Stomach (tissue), 8 donors: ENCODE measurements at regions not wholly inside any gene's neighbourhood (a gene's known extent, or its start where the extent isn't known, plus 50 kb on each side); places are given as distances from the start of the nearest gene placed in this dataset.

Experiments used
- DNase-seq, 2 donors: peaks; one replicate each; pipeline versions ENCODE4 v3.0.0 to v3.0.0-alpha.2; 2013 to 2019
- H3K27ac ChIP-seq, 5 donors: fragments of 200-600 bp in 4 of 5; sonication (generic) in 4 of 5; one replicate each; pipeline ENCODE4 v1.5.1; 2013 to 2019; ENCODE audit warnings: mild to moderate bottlenecking in 1 of 5, moderate library complexity in 1 of 5
- H3K27me3 ChIP-seq, 3 donors: fragments of 200-600 bp; sonication (generic); one replicate each; pipeline ENCODE4 v1.5.1; 2017 to 2019; ENCODE audit warnings: mixed run types in 1 of 3
- H3K36me3 ChIP-seq, 4 donors: fragments of 200-600 bp; sonication (generic); 1 replicate in 3 of 4; 2 replicates in 1 of 4; pipeline ENCODE4 v1.5.1; 2016 to 2019
- H3K4me1 ChIP-seq, 4 donors: fragments of 200-600 bp; sonication (generic); one replicate each; pipeline ENCODE4 v1.5.1; 2016 to 2019
- H3K4me3 ChIP-seq, 4 donors: fragments of 200-600 bp; sonication (generic) in 3 of 4; one replicate each; pipeline ENCODE4 v1.5.1; 2016 to 2019; ENCODE audit warnings: mild to moderate bottlenecking in 1 of 4
- H3K9me3 ChIP-seq, 4 donors: fragments of 200-600 bp; sonication (generic); one replicate each; pipeline ENCODE4 v1.5.1; 2016 to 2019
- EP300 ChIP-seq: sonication (generic); formaldehyde crosslinking; IDR thresholded peaks from one replicate; pipeline ENCODE4 v1.6.1; 2017; ENCODE audit warnings: antibody characterized with exemption
- POLR2A ChIP-seq, 4 donors: fragments of 450-650 bp; IDR thresholded peaks; one replicate each; pipeline ENCODE4 v1.6.1; 2016; ENCODE audit warnings: antibody characterized with exemption in 4 of 4, control low read depth in 2 of 4, mild to moderate bottlenecking in 1 of 4, moderate library complexity in 1 of 4
- POLR2AphosphoS5 ChIP-seq, 3 donors: sonication (generic); formaldehyde crosslinking; IDR thresholded peaks; one replicate each; pipeline ENCODE4 v1.6.1; 2016; ENCODE audit warnings: antibody characterized with exemption in 3 of 3
- WGBS, 5 donors: extraction: QIAGEN DNeasy Blood & Tissue Kit in 3 of 5; methylation state at CpG; one replicate each; pipeline versions ENCODE4 v1.1.5 to v1.1.7; 2013 to 2018; 5-methylcytosine and 5-hydroxymethylcytosine counted together
- intact Hi-C: fragments of 100-400 bp; cut with DNase I; formaldehyde crosslinking; loops from one replicate; pipeline ENCODE4 v1.15.1; 2023; ENCODE audit warnings: low total_unique reads
- TF ChIP-seq, protein P1 (sequence below), 7 experiments: fragments of 450-650 bp in 4 of 7; fragments of 200-600 bp in 3 of 7; sonication (generic) in 3 of 7; IDR thresholded peaks; one replicate each; pipeline ENCODE4 v1.5.1; 2016 to 2019; ENCODE audit warnings: antibody characterized with exemption in 7 of 7, control low read depth in 2 of 7, mild to moderate bottlenecking in 1 of 7
- donor health status: healthy with polysubstance abuse.
- donor health status: Bipolar disorder and iron deficiency.
- donor health status: healthy.

GRCh38 chr3:159835126-159835525 is 153.5 kb upstream of the IL12A start:
- Histone ChIP-seq H3K4me3 (no peak overlapping the region), H3K4me1 (peaks cover 0 to 52% (median 18%) of the 10 kb centered on the region in 4 donors), H3K27ac (no peak overlapping the region), H3K9me3 (no peaks in the 10 kb centered on the region), H3K36me3 (no peaks in the 10 kb centered on the region), H3K27me3 (peaks cover 0 to 5% (median 4%) of the 10 kb centered on the region in 3 donors)
- DNase-seq, result no peak
- TF ChIP-seq EP300 (no peak), POLR2AphosphoS5 (IDR thresholded peaks at IDR 0.05) (no peak), POLR2A (IDR thresholded peaks at IDR 0.05) (no peak)
- TF ChIP-seq, protein P1, sequence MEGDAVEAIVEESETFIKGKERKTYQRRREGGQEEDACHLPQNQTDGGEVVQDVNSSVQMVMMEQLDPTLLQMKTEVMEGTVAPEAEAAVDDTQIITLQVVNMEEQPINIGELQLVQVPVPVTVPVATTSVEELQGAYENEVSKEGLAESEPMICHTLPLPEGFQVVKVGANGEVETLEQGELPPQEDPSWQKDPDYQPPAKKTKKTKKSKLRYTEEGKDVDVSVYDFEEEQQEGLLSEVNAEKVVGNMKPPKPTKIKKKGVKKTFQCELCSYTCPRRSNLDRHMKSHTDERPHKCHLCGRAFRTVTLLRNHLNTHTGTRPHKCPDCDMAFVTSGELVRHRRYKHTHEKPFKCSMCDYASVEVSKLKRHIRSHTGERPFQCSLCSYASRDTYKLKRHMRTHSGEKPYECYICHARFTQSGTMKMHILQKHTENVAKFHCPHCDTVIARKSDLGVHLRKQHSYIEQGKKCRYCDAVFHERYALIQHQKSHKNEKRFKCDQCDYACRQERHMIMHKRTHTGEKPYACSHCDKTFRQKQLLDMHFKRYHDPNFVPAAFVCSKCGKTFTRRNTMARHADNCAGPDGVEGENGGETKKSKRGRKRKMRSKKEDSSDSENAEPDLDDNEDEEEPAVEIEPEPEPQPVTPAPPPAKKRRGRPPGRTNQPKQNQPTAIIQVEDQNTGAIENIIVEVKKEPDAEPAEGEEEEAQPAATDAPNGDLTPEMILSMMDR (IDR thresholded peaks at IDR 0.05), result no peak
- intact Hi-C loops, result no loop called here
- 84 to 97% (median 89%) methylated on average over 1 of the region's 1 CpG for WGBS, 5 donors

DNA sequence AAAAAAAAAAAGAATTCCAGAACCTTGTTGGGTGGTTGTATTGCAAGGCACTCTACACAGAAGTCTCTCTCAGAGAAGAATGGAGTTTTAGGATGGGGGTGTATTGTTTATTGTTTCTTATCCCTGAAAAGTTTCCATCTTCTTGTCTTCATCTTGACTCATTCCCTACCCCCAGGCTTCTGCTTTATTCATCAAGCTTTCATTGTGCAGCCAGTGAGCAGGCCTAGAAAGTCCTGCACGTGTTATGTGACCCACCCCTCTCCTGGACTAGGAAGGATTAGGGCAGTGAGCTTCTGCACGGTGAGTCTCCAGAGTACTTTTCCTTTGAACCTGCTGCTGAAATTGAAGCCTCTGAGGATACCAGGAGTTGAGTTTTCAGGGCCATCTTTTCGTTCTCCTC is 150.9 kb upstream of the IL12A start:
- H3K27ac ChIP-seq, result peak overlapping the region; percentile 38 to 80 (median 51)
- DNase-seq, result no peak
- H3K9me3 ChIP-seq, result no peaks in the 10 kb centered on the region
- H3K4me1 ChIP-seq, result peaks cover 0 to 45% (median 19%) of the 10 kb centered on the region in 4 donors
- TF ChIP-seq, protein P1 (IDR thresholded peaks at IDR 0.05), result no peak
- TF ChIP-seq POLR2A (IDR thresholded peaks at IDR 0.05) (no peak), EP300 (no peak), POLR2AphosphoS5 (IDR thresholded peaks at IDR 0.05) (no peak)
- no peak overlapping the region for H3K4me3 ChIP-seq
- 57 to 70% (median 65%) methylated on average over 3 of the region's 3 CpGs for WGBS, 5 donors
- peaks cover 0 to 6% (median 6%) of the 10 kb centered on the region in 3 donors for H3K27me3 ChIP-seq
- intact Hi-C loops, result no loop called here
- H3K36me3 ChIP-seq, result no peaks in the 10 kb centered on the region

DNA sequence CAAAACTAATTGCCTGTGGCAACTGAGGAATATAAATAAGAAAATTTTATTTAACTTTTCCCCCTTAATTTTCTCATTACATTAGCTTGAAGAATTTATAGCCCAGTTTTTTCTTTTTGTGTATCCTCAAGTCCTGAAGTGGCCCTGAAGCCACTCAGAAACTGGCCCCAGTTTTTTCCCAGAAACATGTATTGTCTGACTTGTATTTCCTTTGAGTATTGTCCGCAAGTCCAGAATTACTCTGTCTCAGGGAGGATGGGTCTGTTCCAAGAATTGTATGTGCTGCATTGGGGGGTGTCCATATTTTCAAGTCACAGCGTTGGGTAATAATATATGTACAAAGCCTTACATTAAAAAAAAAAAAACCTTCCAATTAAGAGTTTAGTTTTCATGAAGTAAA is 149.7 kb upstream of the IL12A start:
- no peak for TF ChIP-seq EP300
- no peaks in the 10 kb centered on the region for H3K9me3 ChIP-seq
- H3K36me3 ChIP-seq, result no peaks in the 10 kb centered on the region
- intact Hi-C loops, result no loop called here
- no peak for DNase-seq
- 79 to 96% (median 81%) methylated on average over 2 of the region's 2 CpGs for WGBS, 5 donors
- peak overlapping the region in 4 of 5 donors; percentile 3 to 80 (median 59) for H3K27ac ChIP-seq
- peaks cover 0 to 48% (median 20%) of the 10 kb centered on the region in 4 donors for H3K4me1 ChIP-seq
- peaks cover 0 to 6% (median 6%) of the 10 kb centered on the region in 3 donors for H3K27me3 ChIP-seq
- no peak overlapping the region for H3K4me3 ChIP-seq

DNA sequence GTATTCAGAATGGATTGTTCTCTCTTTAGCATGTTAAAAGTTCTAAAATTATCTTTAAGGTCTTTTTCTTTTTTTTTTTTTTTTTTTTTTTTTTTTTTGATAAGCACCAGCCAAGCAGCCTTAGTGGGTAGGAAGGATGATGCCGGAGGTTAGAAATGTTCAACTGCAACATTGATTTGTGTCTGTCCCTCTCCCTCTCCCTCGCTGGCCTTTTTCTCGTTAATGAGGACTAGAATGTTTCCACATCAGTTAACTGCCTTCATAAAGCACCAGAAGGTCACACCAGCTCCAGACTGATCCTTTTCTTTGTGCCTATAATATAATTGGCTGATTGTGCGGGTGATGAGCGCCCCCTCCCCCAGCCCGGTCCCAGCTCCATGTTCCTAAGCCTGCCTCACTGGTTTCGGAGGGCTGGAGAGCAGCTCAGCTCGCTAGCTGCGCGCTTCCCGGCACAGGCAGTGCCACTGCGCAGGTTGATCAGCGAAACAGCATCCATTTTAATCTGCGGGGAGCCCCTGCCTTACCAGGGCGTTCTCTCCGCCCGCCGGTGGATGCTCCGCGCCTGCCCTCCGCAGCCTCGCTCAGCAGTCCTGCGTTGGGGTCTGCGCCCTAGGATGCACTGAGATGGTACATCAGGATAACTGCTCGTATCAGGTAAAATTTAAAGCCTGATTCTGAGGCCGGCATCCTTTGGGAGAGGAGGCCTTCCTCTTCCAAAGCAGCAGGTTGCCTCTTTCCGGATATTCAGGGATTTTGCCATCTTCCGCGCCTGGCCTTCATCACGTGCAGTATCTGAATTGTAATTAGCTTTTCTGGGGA is 148.9 kb upstream of the IL12A start, which contains the start of gene SCHIP1:
TSS of gene SCHIP1 (plus strand) at position 301 of the 819 bp plus-strand sequence.
- Histone ChIP-seq H3K36me3 (no peaks in the 10 kb centered on the region), H3K9me3 (no peaks in the 10 kb centered on the region), H3K4me1 (peaks cover 0 to 56% (median 27%) of the 10 kb centered on the region in 4 donors), H3K4me3 (peak within 1 kb of the TSS; percentile 8 to 41 (median 37)), H3K27me3 (peaks cover 0 to 6% (median 6%) of the 10 kb centered on the region in 3 donors), H3K27ac (peak within 1 kb of the TSS; percentile 7 to 80 (median 61))
- intact Hi-C loops, result no loop called here
- 35 to 55% (median 39%) methylated on average over 9 to 30 of the region's 30 CpGs for WGBS, 5 donors
- DNase-seq, result peak in 1 of 2 donors; percentile 77
- TF ChIP-seq POLR2AphosphoS5 (IDR thresholded peaks at IDR 0.05) (no peak), EP300 (no peak), POLR2A (IDR thresholded peaks at IDR 0.05) (no peak)
- TF ChIP-seq, protein P1 (IDR thresholded peaks at IDR 0.05), result no peak
